Globus pallidus (tissue), 1 donor: ENCODE measurements at regions not wholly inside any gene's neighbourhood (a gene's known extent, or its start where the extent isn't known, plus 50 kb on each side); places are given as distances from the start of the nearest gene placed in this dataset.

Source experiments
- DNase-seq: peaks from one replicate; pipeline ENCODE4 v3.0.0-alpha.2; 2015; ENCODE audit warnings: low spot score

DNA sequence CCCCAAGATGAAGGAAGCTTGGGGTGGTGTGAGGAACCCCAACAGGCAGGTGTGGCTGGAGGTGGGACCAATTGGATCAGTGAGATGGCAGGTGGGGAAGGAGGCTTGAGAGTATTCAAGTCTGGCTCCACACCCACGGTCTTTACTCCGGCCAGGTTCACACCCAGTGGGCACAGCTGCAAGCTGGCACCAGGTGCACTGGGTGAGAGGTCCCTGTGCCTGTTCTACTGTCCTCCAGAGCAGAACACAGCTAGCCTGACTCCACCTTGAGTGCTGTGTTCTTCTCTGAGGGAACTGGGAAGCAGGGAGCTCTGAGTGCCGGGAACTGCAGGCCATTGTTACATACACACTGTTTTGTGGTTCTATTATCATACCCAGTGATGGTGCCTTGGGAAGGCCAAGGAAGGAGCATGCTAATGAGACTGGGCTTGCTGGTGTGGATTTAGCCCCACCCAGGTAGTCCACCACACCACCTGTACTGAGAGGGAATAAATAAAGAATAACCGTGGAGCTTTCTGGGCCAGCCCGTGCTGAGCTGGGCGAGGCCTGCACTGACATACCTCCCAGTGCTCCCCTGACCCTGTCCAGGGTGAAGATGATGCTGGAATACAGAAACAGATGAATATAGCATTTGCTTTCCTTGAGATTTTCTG, 93.4 kb downstream of the ABHD5 start:
- DNase-seq, result no peak

- DNase-seq, result no peak
Measured at GRCh38 chr3:43784640-43785011, 93.9 kb downstream of the ABHD5 start.

GRCh38 chr3:43785551-43785950, 94.8 kb downstream of the ABHD5 start:
- DNase-seq, result no peak

- DNase-seq, result no peak
Measured at GRCh38 chr3:43786102-43786501, 95.4 kb downstream of the ABHD5 start.

DNA sequence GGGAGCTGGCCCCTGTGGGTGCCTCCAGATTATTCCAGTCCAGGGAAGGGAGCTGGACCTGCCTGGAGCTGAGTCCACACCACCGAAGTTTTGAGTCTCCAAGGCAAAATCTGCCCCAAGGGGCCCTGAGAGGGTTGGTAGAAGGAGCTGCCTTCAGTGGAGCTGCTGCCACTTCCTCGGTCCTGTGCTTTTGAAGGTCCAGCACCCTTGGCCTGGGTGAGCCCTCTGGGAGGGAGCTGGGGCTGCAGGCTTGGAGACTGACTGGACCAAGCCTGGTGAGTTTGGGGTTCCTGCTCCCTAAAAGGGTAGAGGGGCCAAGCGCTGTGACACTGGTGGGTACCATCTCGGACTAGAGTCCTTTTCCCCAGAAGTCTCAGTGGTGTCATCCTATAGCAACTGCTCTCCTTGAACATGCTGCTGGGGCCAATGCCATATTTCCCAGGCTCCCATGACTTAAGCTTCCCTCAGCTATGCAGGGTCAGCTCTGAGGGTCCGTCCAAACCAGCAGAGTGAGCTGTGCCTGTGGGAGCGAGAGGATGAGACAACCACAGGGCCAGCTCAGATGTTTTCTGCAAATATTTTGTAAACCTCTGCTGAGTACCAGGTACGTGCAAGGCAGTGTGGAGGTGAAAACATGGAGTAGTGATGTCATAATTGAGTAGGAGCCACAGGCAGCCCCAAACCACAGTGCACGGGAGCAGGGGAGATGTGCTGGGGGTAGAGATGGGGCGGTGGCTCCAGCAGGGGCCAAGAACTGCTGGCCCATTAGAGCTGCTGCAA, 96.0 kb downstream of the ABHD5 start:
- DNase-seq, result no peak

DNA sequence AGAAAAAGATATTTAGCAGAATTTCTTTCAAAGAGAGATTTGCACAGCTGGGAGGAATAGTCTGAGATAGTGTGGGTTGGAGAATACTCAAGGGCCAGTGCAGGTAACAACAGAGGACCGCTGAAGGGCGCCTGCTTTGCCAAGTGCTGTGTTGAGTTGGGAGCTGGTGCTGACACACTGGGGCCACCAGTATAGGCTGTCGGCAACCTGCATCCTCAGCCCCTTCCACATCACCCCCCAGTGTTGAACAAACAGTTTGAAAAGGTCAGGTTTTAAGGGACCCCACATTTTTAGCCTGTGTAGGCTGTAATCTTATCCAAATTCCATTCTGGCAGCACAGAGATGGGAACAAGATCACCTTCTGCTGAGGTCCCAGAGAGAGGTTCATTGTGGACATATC, 96.6 kb downstream of the ABHD5 start:
- DNase-seq, result no peak

GRCh38 chr3:43789028-43789427, 98.3 kb downstream of the ABHD5 start:
- no peak for DNase-seq

- DNase-seq, result no peak
Measured at GRCh38 chr3:43790060-43790459, 99.3 kb downstream of the ABHD5 start.

GRCh38 chr3:43790476-43790875, 99.7 kb downstream of the ABHD5 start:
- DNase-seq, result no peak

DNA sequence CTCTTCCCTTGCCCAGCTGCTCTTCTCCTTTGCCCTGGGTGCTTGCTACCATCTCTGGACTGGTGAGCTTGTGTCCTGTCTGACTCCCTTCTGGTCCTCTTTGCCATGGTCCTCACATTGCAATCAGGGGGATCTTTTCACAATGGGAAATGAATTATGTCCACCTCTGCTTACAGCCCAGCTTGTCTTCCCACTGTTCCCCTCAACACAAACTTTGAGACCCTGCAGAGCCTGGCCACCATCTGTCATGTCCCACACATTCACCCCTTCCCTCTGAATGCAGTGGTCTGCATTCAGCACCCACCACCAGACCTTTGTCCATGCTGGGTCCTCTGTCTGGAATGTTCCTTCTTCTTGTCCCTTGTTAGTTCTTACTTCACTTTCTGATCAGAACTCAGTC, 100.5 kb downstream of the ABHD5 start:
- DNase-seq, result no peak

- DNase-seq, result no peak
Measured at GRCh38 chr3:43792904-43793303, 102.2 kb downstream of the ABHD5 start.

GRCh38 chr3:43793648-43794372, 103.1 kb downstream of the ABHD5 start:
- no peak for DNase-seq

- DNase-seq, result no peak
Measured at GRCh38 chr3:43794776-43795175, 104.0 kb downstream of the ABHD5 start.

- DNase-seq, result no peak
Measured at GRCh38 chr3:43795491-43795890, 104.8 kb downstream of the ABHD5 start.

DNA sequence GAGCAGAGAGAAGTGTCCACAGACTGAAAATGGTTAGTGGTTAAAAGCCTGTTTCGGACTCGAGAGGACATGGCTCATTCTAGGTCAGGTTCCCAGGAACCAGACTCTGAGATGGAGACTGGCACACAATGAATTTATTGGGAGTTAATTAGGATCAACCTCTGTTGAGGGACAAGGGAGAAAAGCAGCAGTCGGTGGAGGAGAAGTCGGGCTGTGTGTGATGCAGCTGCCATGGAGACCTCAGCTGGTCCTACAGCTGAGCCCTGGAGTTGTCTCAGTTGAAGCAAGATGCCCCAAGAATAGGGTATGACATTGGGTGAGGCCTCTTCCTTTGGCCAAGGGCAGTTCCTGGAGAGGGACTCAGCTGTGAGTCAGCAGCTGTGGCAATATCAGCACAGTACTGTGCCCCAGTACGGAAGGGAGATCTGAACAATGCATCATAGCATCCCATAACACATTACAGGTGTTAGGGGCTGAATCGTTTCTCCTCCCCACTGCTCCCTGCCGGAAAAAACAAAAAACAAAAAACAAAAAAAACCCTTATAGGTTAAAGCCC, 105.4 kb downstream of the ABHD5 start:
- DNase-seq, result no peak

- DNase-seq, result no peak
Measured at GRCh38 chr3:43797794-43798193, 107.1 kb downstream of the ABHD5 start.

- no peak for DNase-seq
Measured at GRCh38 chr3:43810797-43811196, 120.1 kb downstream of the ABHD5 start.

DNA sequence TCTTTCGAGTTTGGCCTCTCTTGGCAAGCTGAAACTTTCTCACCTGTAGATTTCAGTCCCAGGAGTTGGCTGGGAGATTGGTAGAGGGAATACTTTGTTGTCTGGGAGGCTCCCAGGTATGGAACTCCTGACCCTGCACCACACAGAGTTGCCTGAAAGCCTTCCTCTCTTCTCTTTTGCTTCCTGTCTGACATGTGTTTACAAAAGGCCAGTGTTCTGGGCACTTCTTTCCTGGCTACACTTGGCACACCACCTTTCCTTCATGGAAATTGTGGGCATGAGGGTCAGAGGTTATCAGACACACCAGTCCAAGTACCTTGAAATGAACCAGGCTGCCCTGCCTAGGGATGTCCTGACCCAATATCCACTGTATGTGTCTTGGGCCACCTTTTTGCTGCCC, 123.7 kb downstream of the ABHD5 start:
- DNase-seq, result no peak

DNA sequence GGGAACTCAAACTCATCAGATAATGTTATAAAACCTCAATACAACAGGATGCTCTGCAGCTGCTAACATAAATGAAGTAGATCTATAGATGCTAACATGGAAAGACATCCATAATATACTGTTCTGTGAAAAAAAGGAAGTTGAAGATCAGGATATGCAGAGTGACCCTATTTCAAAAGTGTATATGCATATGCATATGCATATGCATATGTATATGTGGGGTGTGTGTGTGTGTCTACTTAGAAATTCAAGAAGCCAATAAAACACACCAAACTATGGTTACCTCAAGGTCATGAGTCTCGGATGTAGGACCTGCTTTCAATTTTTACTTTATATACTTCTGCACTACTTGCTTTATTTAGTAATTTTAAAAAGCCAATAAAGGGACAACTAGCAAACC, 125.6 kb downstream of the ABHD5 start:
- DNase-seq, result no peak

GRCh38 chr3:43817064-43817463, 126.3 kb downstream of the ABHD5 start:
- DNase-seq, result no peak

- DNase-seq, result no peak
Measured at GRCh38 chr3:43817825-43818224, 127.1 kb downstream of the ABHD5 start.

DNA sequence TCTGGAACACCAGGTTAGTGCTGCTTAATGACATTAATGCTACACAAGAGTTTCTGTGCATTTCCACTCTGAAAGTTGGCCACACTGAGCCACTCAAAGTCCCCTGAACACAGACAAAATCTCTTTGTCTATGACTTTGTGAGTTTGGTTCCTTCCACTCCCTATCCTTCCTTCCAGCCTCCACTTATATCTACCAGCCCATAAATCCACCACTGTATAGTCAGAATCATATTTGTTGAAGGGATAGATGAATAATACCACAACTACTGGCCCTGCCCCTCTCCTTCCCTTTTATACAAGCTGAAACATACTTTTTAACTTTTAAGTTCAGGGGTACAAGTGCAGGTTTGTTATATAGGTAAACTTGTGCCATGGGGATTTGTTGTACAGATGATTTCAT, 127.5 kb downstream of the ABHD5 start:
- no peak for DNase-seq
